Cardiac fibroblast (primary cell): ENCODE measurements at regions not wholly inside any gene's neighbourhood (a gene's known extent, or its start where the extent isn't known, plus 50 kb on each side); places are given as distances from the start of the nearest gene placed in this dataset.

Experiments used
- DNase-seq, 2 donors: peaks; one replicate each; pipeline versions ENCODE4 v3.0.0 to v3.0.0-alpha.2; 2010; ENCODE audit warnings: low read depth in 2 of 2
- H3K4me3 ChIP-seq, 2 donors: replicated peaks in 1 of 2; 1 replicate in 1 of 2; 2 replicates in 1 of 2; pipeline ENCODE4 v1.5.1; 2011; ENCODE audit warnings: low read depth in 2 of 2, low read length in 2 of 2, mild to moderate bottlenecking in 2 of 2, moderate library complexity in 1 of 2
- CTCF ChIP-seq: IDR thresholded peaks from one replicate; pipeline ENCODE4 v1.5.1; 2011; ENCODE audit warnings: low read depth, mild to moderate bottlenecking, low read length, inconsistent platforms

GRCh38 chr5:166532456-166533220, 1758.8 kb upstream of the WWC1 start:
- TF ChIP-seq CTCF = no peak
- H3K4me3 ChIP-seq = no peak overlapping the region
- no peak for DNase-seq

DNA sequence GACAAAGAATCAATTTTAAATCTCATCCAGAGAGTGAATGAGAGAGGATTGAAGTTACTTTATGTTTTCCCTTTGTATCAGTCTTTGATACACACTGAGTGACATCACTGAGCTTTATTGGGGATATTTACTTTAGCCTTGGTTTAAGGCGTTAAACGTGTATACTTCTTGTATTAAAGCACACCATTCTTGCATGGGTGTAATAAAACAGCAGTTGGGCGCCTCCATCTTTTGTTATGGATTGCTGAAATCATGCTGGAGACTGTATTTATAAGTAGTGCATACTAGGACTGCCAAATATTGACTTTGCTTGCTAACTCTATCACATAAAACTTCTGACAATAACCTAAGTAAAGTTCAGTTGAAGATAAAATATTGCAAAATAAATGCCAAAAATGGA, 1755.8 kb upstream of the WWC1 start:
- no peak for TF ChIP-seq CTCF
- DNase-seq = no peak
- H3K4me3 ChIP-seq = no peak overlapping the region

DNA sequence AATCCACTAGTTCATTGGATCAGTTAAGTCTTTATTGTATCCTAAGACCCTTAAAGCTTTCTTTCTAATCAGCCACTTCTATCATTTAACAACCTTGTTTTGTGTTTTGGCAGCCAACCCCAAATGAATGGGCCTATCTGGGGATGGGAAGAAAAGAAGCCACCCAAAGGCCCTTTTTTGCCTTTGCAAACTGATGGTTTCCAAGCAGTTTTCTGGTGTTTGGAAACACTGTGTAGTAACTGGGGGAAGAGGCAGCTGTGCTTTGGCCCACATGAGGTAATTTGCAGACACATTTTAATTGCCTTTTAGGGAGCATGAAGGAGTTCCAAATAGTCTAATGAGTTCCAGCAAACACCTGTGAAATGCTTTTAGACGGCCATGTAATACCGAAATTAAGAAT, 1751.3 kb upstream of the WWC1 start:
- TF ChIP-seq CTCF = no peak
- no peak overlapping the region for H3K4me3 ChIP-seq
- DNase-seq = no peak

DNA sequence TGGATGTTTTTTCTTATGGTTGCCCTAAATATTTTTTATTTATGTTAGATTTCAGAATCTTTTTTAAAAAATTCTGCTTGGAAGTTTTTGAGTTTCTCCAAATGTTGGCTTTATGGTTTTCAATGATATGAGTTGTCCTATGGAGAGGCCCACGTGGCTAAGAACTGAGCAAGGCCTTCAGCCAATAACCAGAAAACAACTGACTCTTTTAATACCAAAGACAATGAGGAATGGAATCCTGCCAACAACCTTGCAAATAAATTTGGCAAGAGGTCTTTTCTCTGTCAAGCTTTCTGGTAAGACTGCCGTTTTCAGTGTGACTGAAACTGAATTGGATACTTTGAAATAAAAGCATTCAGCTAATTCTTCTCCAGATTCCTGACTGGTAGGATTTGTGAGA, 1740.1 kb upstream of the WWC1 start:
- DNase-seq = peak; percentile 1 to 30
- H3K4me3 ChIP-seq = no peak overlapping the region
- TF ChIP-seq CTCF = no peak

GRCh38 chr5:166553778-166554177, 1737.7 kb upstream of the WWC1 start:
- TF ChIP-seq CTCF = no peak
- H3K4me3 ChIP-seq = no peak overlapping the region
- no peak for DNase-seq

- TF ChIP-seq CTCF = no peak
- DNase-seq = peak; percentile 23 to 31
- no peak overlapping the region for H3K4me3 ChIP-seq
These were observed 1729.7 kb upstream of the WWC1 start for GRCh38 chr5:166561759-166562158.

- DNase-seq = peak; percentile 3 to 5
- no peak for TF ChIP-seq CTCF
- H3K4me3 ChIP-seq = no peak overlapping the region
These were observed 1729.2 kb upstream of the WWC1 start for GRCh38 chr5:166562246-166562645.
